Activated T-helper 9 cell treated with anti-CD3 and anti-CD28 coated beads, Interleukin-2, amount 50 U/mL, for 16 hours (primary cell): ENCODE measurements at regions not wholly inside any gene's neighbourhood (a gene's known extent, or its start where the extent isn't known, plus 50 kb on each side); places are given as distances from the start of the nearest gene placed in this dataset.
"Not testable (repeated sequence)": the region's sequence is repeated elsewhere in the genome, so short reads cannot be mapped to it uniquely, and the experiment has no call there.

Experiments
- DNase-seq: peaks from one replicate; pipeline ENCODE4 v3.0.0-alpha.2; 2020; ENCODE audit warnings: low read depth

- no peak for DNase-seq
These were observed 96.2 kb upstream of the TSHZ3 start for GRCh38 chr19:31445406-31445805.

GRCh38 chr19:31448221-31448657 lies 99.0 kb upstream of the TSHZ3 start:
- DNase-seq = no peak

- DNase-seq = no peak
These were observed 100.1 kb upstream of the TSHZ3 start for GRCh38 chr19:31449379-31449778.

- DNase-seq = no peak
These were observed 101.5 kb upstream of the TSHZ3 start for GRCh38 chr19:31450696-31451095.

GRCh38 chr19:31451686-31452330 lies 102.6 kb upstream of the TSHZ3 start:
- no peak for DNase-seq

GRCh38 chr19:31459430-31459829 lies 110.2 kb upstream of the TSHZ3 start:
- DNase-seq = no peak

GRCh38 chr19:31461814-31462539 lies 112.7 kb upstream of the TSHZ3 start:
- no peak for DNase-seq

GRCh38 chr19:31470229-31470939 lies 121.1 kb upstream of the TSHZ3 start:
- no peak for DNase-seq

GRCh38 chr19:31470952-31471351 lies 121.7 kb upstream of the TSHZ3 start:
- DNase-seq = no peak

GRCh38 chr19:31478241-31478640 lies 129.0 kb upstream of the TSHZ3 start:
- DNase-seq = no peak

GRCh38 chr19:31483226-31483857 lies 134.1 kb upstream of the TSHZ3 start:
- no peak for DNase-seq

- DNase-seq = not testable (repeated sequence)
These were observed 135.7 kb upstream of the TSHZ3 start for GRCh38 chr19:31484858-31485410.

GRCh38 chr19:31485472-31485871 lies 136.2 kb upstream of the TSHZ3 start:
- DNase-seq = no peak

- DNase-seq = no peak
These were observed 142.0 kb upstream of the TSHZ3 start for GRCh38 chr19:31491242-31491641.

GRCh38 chr19:31492050-31492449 lies 142.8 kb upstream of the TSHZ3 start:
- DNase-seq = no peak

- no peak for DNase-seq
These were observed 146.8 kb upstream of the TSHZ3 start for GRCh38 chr19:31496076-31496475.

- no peak for DNase-seq
These were observed 148.5 kb upstream of the TSHZ3 start for GRCh38 chr19:31497709-31498108.

- no peak for DNase-seq
These were observed 149.5 kb upstream of the TSHZ3 start for GRCh38 chr19:31498781-31499180.

- DNase-seq = no peak
These were observed 150.3 kb upstream of the TSHZ3 start for GRCh38 chr19:31499281-31500196.

- no peak for DNase-seq
These were observed 151.1 kb upstream of the TSHZ3 start for GRCh38 chr19:31500197-31500830.

- DNase-seq = no peak
These were observed 151.7 kb upstream of the TSHZ3 start for GRCh38 chr19:31500946-31501345.
